ENCODE measurements at regions not wholly inside any gene's neighbourhood (a gene's known extent, or its start where the extent isn't known, plus 50 kb on each side); places are given as distances from the start of the nearest gene placed in this dataset.

DNA sequence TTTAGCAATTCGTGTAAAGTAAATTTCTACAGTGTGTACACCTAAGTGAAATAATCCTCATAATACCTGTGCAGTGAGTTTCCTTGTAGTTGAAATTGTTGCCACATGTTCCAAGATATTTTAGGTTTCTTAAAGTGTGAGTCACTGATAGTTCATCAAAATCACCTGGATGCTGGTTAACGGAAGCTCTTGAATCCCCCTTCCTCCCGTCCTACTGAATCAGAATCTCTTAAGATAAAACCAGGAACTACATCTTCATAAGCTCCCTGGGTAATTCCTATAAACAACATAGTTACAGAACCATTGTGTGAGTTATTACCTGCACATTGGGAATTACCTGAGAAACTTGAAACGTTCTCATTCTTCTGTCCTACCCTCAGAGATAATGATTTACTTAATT is 197.4 kb upstream of the HS3ST1 start:
- TF ChIP-seq, protein P1, sequence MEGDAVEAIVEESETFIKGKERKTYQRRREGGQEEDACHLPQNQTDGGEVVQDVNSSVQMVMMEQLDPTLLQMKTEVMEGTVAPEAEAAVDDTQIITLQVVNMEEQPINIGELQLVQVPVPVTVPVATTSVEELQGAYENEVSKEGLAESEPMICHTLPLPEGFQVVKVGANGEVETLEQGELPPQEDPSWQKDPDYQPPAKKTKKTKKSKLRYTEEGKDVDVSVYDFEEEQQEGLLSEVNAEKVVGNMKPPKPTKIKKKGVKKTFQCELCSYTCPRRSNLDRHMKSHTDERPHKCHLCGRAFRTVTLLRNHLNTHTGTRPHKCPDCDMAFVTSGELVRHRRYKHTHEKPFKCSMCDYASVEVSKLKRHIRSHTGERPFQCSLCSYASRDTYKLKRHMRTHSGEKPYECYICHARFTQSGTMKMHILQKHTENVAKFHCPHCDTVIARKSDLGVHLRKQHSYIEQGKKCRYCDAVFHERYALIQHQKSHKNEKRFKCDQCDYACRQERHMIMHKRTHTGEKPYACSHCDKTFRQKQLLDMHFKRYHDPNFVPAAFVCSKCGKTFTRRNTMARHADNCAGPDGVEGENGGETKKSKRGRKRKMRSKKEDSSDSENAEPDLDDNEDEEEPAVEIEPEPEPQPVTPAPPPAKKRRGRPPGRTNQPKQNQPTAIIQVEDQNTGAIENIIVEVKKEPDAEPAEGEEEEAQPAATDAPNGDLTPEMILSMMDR (IDR thresholded peaks at IDR 0.05) = no peak
- TF ChIP-seq EZH2 (IDR thresholded peaks at IDR 0.05; ENCODE audit: borderline replicate concordance, insufficient read depth, low read depth, low read length, poor library complexity, severe bottlenecking) = no peak

Measured in B cell (primary cell).